AG04450 (cell line): ENCODE measurements at regions not wholly inside any gene's neighbourhood (a gene's known extent, or its start where the extent isn't known, plus 50 kb on each side); places are given as distances from the start of the nearest gene placed in this dataset.

Experiments used
- CTCF ChIA-PET: fragments of 300-600, 350-600 bp; formaldehyde crosslinking; extraction: SDS; loops from one replicate; lab custom pipeline; 2022; ENCODE audit warnings: antibody characterized with exemption, inconsistent platforms; lab: Charles Lee
- POLR2A ChIA-PET: fragments of 350-600 bp; formaldehyde crosslinking; extraction: SDS; loops from one replicate; lab custom pipeline; 2021; ENCODE audit warnings: antibody characterized with exemption, inconsistent platforms; lab: Yijun Ruan, JAX
- DNase-seq: peaks from one replicate; pipeline ENCODE4 v3.0.0-alpha.2; 2011; ENCODE audit warnings: low read depth, low spot score
- H3K27ac ChIP-seq: one replicate; pipeline ENCODE4 v1.5.1; 2012; ENCODE audit warnings: low read depth, low read length, control low read depth
- H3K27me3 ChIP-seq: one replicate; pipeline ENCODE4 v1.6.0; 2012; ENCODE audit warnings: low read length; ENCODE audit not compliant: control insufficient read depth, insufficient read depth
- H3K4me3 ChIP-seq: 2 replicates; pipeline ENCODE4 v1.5.1; 2011; ENCODE audit warnings: mild to moderate bottlenecking, low read depth, low read length, control low read depth
- H3K9me3 ChIP-seq: 2 replicates; pipeline ENCODE4 v1.5.1; 2012; ENCODE audit warnings: low read length; ENCODE audit not compliant: control insufficient read depth, insufficient read depth
- CTCF ChIP-seq: IDR thresholded peaks from 2 replicates; pipeline ENCODE4 v1.5.1; 2011; ENCODE audit warnings: low read depth, low read length, control low read depth, inconsistent platforms

DNA sequence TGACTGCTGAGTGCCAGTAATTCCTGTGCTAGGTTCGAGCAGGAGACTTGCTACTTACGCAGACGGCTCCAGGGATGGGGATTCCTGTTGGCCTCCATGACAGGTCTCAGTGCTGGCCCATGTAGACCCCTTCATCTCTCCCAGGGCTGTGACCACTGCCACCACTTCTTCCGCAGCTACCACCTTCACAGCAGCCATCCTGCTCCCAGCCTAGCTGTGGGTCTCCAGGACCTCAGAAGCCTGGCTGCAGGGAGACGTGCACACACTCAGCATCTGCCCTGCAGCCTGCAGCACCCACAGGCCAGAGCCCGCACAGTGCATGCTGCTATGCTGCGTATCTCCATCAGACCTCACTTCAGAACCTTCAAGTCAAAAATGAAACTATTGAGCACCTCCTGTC, 1503.9 kb downstream of the BRD1 start:
- no peak for TF ChIP-seq CTCF
- Histone ChIP-seq H3K27me3 (no peaks in the 10 kb centered on the region), H3K9me3 (peaks cover 80% of the 10 kb centered on the region), H3K27ac (no peak overlapping the region), H3K4me3 (no peak overlapping the region)
- ChIA-PET CTCF (no interaction called here), POLR2A (interaction anchor here (0.6 kb wide), 1 partner anchor 26 kb away, joined by 7 read pairs; no protein-coding TSS in a partner anchor)
- no peak for DNase-seq

DNA sequence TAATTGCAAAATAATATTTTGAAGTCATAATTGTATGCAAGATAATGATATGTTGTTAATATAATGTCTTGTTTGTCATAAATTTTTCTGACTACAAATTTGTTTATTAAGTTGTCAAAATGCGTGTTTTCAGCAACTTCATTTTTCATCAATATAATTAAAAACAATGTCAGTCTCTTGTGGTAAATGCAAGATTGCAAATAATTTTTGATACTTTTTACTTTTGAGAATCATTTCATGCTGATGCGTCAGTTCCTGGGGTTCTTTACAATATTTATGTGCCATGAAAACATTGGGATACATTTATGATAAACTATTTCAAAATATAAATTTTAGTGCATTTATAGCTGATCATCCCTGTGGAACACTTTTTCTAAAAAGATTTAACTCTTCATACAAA, 1504.8 kb downstream of the BRD1 start:
- no peak overlapping the region for H3K27ac ChIP-seq
- CTCF ChIA-PET: no interaction called here
- POLR2A ChIA-PET: no interaction called here
- peaks cover 78% of the 10 kb centered on the region for H3K9me3 ChIP-seq
- no peak for TF ChIP-seq CTCF
- no peaks in the 10 kb centered on the region for H3K27me3 ChIP-seq
- H3K4me3 ChIP-seq: no peak overlapping the region
- DNase-seq: no peak

DNA sequence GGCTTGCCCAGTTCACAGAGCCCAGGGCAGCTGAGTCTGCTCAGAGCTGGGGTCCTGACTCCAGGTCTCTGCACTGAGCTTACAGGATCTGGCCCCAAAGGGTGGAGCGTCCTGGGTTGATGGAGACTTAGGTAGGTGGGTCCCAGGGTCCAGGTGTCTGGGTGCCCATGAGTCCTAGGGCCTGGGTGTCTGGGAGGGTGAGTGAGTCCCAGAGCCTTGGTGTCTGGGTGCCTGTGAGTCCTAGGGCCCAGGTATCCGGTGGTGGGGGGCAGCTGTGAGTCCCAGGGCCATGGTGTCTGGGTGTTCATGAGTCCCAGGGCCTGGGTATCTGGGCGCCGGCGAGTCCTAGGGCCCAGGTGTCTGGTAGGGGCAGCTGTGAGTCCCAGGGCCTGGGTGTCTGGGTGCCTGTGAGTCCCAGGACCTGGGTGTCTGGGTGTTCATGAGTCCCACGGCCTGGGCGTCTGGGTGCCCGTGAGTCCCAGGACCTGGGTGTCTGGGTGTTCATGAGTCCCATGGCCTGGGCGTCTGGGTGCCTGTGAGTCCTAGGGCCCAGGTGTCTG, 1505.6 kb downstream of the BRD1 start:
- no peak for DNase-seq
- ChIA-PET CTCF (no interaction called here), POLR2A (no interaction called here)
- Histone ChIP-seq H3K9me3 (peaks cover 78% of the 10 kb centered on the region), H3K27me3 (no peaks in the 10 kb centered on the region), H3K4me3 (no peak overlapping the region), H3K27ac (no peak overlapping the region)
- no peak for TF ChIP-seq CTCF

- no peak overlapping the region for H3K4me3 ChIP-seq
- ChIA-PET POLR2A (no interaction called here), CTCF (no interaction called here)
- H3K27ac ChIP-seq: no peak overlapping the region
- no peak for TF ChIP-seq CTCF
- no peaks in the 10 kb centered on the region for H3K27me3 ChIP-seq
- peaks cover 80% of the 10 kb centered on the region for H3K9me3 ChIP-seq
- DNase-seq: no peak
These were observed 1506.8 kb downstream of the BRD1 start for GRCh38 chr22:48320683-48321451.

GRCh38 chr22:48320048-48320682, 1507.5 kb downstream of the BRD1 start:
- no peak for DNase-seq
- Histone ChIP-seq H3K27me3 (no peaks in the 10 kb centered on the region), H3K4me3 (no peak overlapping the region), H3K27ac (no peak overlapping the region), H3K9me3 (peaks cover 81% of the 10 kb centered on the region)
- no peak for TF ChIP-seq CTCF
- ChIA-PET CTCF (no interaction called here), POLR2A (no interaction called here)
